ENCODE measurements at regions not wholly inside any gene's neighbourhood (a gene's known extent, or its start where the extent isn't known, plus 50 kb on each side); places are given as distances from the start of the nearest gene placed in this dataset.

DNA sequence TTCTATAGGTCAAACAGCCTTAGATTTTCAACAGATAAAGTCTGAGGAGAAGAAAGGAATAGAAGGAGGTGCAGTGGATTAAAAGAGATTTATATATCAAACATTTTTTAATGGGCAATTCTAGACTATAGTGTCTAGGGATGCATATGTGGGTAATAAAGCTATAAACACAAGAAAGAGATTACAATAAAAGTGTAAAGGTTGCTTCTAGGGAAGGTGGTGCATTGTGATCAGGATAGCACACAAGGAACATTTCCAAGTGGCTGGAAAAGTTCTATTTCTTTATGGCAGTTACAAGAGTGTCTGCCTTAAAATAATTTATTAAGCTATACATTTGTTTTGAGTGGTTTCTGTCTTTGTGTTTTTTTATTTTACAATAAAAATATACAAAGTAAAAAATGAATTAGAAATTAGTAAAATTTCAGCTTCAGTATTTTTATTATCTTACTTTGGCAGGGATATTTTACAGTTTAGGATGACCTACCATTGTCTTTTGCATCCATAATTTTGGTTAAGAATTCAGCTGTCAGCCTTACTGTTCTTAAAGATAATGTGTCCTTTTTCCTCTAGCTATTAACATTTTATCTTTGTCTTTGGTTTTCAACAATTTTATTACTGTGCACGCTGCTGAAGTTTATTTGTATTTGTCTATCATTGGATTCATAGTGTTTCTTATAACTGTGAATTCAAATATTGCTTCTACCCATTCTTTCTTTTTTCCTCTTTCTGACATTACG, 221.8 kb downstream of the LACC1 start:
- no peak for DNase-seq

DNA sequence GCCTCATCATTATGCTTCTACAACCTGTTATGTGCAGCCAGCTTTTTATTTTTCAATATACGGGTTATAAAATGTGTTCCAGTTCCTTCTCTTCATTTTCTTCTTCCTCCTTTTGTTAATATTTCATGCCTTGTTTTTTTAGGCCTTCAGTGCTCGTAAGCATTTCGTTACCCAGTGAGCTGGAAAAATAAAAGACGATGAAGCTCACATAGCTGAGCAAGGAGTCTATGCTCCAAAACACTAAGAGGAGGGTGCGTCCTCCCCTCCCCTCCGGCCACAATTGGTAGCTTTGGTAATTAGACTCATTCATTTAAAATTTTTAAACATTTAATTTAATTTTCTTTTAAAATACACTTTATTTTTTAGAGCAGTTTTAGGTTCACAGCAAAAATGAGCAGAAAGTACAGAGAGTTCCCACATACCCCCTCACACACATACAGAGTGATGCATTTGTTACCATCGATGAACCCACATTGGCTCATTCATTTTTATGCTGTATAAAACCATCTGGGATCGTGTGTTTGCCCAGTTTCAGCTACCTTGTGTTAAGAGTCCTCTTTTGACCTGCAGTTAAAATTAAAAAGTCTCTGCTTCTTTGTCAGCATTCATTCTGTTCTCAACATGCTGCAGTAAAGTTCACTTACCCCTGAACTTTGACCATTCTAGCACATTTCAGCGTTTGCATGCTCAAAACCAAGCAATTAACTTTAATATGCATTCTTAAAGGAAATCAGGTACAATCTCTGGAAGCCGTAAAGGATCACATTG, 223.9 kb downstream of the LACC1 start:
- DNase-seq: no peak

DNA sequence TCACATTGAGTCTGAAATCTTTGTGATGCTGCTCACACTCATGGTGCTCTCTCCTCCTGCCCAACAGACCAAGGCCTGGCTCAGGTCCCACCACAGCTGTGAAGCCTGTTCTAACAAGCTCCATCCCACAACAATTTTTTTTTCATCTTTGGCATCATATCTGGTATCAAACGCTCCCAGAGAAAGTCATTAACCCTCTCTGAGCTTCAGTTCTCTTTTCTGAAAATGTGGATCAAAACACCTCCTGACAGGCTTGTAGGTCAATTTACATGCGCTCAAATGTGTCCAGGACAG, 224.4 kb downstream of the LACC1 start:
- no peak for DNase-seq

DNA sequence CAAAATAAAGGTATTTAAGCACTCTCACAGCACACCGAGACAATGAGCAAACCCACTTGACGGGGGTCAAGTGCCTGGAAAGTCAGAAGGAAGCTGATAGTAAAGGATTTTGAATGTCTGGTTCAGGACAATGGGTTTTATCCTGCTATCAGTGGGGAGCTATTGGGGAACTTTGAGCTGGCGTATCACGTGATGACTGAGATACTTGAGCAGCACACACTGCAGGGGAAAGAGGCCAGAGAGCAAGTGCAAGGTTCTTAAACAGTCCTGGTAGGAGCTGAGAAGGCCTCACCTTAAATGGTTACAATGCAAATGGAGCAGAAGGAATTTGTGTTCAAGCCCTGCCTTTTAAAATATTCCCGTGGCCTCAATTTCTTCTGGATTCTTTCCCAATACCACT, 225.3 kb downstream of the LACC1 start:
- no peak for DNase-seq

DNA sequence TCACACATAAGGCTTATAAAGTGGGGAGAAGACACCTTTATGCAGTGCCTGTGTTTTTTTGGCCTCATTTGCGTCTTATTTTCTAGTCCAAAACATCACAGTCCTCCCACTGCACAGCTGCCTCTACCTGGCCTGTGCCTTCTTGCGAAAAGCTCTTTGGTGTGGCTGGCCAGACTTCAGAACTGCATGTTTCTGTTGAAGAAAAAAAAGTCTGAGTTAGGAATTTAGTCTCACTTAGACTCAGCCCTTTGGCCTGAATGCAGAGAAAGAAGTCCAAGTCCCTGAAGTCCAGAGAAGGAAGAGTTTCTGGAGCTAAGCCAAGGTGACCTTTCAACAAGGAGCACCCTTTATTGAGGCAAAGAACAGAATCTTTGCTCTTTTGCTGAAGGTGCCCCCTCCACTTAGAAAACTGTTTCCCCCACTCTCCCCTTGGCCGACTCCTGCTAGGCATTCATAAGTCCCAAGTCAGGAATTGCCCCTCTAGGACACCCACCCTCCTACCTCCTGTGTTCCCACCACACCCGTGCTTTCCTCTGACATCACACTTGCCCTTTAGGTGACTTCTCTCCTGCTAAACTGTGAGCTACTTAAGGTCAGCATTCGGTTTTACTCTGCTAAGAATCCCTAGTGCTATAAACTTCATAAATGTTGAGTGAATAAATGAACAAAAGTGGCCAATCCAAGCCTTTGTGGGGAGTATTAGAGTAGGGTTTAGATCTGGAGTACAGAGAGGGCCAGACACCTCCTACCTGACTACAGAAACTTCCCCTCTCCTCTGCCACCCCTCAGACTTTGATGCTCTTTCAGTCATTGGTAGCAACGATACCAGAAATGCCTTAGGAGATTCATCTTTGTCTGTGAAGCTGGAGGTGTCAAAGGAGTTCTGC, 226.8 kb downstream of the LACC1 start:
- DNase-seq: no peak

DNA sequence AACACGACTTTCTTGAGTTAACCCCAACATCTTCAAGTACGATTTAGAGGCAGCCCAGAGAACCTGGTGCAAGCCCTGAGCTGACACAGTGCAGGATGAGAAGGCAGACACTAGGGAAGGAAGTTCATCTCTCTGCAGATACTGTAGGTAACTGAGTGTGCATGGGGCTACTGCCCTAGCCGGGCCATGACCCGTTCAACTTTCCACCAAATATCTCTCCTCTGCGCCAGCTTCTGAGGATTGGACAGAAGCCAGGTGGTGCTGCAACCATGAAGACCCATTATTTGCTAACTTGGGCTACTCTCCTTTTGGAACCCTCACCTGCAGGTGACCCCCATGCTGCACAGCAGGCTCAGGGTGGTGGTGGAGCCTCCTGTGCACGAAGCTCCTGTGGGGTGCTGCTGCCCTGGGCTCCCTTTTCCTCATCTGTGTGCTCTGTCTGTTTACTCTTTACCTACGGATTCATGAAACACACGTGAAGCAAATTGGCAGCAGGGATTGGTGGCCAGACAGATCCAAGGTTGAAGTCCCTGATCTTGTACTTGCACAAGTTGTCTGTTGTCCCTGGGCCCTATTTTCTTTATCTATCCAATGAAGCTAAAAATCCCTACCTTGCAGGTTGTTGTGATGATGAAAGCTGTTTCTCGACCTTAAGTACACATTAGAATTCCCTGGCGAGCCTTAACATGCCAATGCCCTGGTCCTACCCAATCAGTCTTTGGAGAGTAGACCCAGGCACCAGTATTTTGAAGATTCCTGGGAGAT, 227.8 kb downstream of the LACC1 start:
- DNase-seq: no peak

DNA sequence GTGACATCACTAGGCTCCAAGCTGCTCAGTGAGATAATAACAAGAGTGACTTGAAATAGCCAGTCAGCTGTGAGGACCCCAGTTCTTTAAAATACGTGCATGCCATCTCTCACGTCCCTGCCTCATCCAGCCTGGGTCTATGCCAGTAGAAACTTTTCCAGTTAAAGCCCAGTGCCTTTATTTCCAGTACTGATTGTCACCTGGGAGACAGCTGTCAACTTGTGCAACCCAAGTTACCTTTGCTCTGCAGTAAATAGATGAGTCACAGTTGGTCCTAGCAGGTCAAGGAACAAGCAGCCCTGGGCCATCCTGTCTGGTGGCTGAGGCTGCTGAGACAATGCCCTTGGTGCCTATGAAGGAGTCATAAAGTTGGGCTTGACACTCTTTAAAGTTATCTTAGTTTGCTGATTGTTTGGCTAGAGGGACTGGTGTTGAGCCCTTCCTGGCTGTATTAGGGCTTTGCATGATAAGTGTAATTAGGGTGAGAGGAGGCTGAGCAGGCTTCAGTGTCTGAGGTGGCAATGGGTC, 228.7 kb downstream of the LACC1 start:
- DNase-seq: no peak

DNA sequence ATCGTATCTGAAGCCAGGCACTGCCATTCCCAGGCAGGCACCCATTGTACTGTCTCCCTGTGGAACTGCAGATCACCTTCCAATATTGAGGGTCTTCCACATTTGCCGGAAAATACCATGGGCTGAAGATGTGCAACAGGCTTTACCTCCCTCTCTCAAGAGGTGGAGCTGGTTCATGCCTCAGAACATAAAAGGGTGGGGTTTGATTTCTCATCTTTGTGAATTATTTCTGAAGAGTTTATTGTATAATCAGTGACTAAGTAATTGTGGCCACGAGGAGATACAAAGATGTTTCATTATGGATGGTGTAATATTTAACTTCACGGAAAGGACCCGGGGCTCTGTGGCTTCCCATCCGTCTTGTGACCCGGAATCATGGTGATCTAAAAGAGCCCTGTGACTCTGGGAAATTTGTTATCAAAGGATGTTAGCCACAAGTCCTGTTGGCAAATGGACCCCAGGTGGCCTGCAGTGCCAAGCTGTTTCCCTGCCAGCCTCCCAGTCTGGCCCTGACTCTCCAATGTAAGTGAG, 230.5 kb downstream of the LACC1 start:
- no peak for DNase-seq

DNA sequence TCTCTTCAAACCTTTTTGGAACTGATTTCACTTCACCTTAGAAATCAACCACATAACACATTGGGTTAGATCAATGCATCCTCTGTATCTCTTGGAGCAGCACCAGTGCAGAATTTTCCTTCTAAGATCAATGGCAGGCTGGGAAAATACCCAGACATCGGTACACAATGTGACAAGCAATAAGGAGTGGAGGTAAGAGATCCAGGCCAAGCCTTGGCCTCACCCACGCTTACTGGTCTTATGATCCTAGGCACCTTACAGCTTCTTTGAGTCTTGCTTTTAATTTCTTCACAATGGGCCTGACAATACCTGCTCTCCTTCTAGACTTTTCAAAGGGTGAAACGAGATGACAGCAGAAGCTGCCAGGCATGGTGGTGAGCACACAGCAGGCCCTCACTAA, 232.0 kb downstream of the LACC1 start:
- DNase-seq: no peak

DNA sequence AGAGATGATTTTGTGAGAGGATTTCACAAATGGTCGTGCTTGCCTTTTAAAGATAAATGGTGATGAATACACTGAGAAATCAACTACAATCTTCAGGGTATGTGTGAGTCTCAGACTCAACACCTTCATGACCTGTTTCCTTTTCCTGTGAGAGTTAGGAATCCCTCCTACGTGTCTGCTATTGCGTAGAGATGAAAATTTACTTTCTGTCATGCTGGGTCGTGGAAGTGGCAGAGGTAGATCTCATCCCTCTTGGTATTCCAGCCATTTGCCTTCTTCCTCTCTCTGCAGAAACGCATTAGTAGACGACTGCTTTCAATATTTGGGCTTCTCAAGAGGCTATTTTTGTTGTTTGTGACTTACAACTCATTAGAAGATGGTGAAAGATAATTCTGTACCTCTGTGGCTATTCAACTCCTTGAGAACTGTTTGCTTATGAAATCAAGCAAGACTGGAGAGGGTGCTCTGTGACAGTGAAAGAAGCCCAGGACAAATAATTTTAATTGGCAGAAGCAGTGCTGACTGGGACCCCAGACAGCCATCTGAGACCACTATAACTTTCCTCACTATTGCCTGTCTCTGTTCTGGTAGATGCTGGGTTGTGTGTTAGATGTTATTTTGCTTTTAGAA, 233.1 kb downstream of the LACC1 start:
- DNase-seq: no peak

DNA sequence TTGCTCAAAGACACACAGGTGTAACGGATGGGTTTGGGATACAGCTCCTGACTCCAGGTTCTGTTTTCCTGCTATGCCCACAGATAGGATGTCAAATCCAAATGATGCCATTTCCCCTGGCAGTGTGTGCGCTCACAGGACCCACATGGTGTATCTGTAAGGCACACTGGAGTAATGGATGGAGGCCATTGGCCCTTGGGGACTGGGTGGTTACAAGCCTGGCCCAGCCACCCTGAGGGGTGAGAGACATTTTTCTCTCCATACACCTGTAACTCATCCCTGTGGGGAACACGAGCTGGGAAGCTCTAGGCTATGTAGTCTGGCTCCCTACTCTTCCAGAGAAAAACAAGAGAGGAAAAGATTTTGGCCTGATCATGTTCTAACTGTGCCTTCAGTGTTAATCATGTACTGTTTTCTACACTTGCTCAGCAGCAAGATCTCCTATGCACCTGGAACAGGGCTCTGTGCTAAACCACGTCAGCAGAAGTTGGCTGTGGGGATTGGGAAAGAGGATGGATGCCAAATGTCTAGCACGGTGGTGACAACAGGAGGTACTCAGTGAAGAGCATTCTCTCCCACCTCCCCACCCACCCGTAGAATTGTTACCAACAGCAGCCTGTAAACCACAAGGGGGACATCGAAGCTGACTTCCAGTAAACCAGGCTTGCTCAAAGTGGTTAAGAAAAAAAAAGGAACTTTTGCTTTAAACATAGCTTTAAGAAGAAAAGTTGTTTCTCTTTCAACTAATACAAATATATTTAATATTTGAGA, 237.0 kb downstream of the LACC1 start:
- DNase-seq: peak; percentile 40

DNA sequence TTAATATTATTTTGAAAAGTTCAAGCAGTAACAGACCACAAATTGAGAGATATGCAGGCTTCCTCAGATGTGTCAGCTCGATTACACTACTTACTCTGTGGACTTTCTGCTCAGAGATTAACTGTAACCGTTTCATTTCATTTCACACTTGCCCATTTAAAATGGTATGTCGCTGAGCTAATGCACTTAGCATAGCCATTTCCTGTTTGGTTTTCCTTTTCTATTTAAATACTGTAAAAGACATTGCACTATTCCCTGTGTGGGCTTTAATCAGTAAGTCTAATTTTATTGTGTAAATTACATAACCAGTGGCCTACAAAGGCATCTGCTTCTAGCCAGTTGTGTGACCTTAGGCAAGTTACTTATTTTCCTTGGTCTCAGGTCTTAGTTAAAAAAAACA, 237.6 kb downstream of the LACC1 start:
- peak; percentile 63 for DNase-seq

DNA sequence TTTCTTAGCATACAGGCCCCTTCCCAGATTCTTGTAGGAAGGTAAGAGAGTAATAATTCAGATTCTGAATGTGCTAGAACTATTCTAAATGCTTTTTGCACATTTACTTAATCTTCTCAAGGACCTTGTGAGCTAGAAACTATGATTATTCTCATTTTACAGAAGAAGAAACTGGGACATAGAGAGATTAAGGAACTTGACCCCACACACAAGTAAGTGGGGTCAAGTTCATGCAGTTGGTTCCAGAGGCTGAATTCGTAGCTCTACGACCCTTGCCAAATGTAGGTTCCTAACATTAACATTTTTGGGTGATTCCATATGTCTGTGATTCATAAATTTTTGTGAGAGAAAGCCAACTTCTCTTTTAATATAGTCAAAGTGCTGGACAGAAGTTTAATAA, 238.1 kb downstream of the LACC1 start:
- no peak for DNase-seq

DNA sequence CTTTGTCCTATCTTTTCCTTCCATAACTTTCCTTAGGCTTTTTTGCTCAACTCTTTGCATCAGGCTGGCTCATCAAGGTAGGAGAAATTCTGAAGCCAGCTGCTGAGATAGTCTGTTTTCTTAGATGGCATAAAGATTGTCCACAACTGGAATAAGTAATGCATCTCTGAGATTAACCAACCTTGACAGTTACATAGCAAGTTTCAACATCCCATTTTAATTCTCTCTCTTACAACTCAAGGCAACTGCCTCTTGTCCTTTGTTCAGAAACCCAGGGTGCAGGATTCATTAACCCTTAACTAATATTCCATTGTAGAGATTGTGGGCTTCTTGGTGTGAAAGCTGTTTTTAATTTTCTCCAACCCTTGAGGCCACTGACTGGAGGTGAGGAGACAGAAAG, 239.2 kb downstream of the LACC1 start:
- DNase-seq: no peak

DNA sequence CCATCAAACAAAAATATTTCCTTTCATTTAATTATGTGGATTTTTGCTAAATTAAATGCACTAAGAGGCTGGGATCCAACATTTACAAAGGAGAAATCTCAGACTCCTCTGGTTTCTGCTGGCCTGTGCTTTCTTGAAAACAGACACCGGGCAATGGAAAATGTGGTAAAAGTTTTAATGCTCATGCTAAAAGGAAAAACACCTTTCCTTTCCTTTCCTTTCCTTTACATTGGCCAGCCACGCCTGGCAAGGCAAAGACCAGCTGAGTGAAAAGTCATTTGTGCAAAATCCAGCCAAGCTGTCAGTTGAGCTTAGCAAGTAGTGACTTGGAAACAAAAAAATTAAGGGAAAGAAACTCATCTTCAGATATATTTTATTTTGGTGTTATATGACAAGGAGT, 240.3 kb downstream of the LACC1 start:
- no peak for DNase-seq

DNA sequence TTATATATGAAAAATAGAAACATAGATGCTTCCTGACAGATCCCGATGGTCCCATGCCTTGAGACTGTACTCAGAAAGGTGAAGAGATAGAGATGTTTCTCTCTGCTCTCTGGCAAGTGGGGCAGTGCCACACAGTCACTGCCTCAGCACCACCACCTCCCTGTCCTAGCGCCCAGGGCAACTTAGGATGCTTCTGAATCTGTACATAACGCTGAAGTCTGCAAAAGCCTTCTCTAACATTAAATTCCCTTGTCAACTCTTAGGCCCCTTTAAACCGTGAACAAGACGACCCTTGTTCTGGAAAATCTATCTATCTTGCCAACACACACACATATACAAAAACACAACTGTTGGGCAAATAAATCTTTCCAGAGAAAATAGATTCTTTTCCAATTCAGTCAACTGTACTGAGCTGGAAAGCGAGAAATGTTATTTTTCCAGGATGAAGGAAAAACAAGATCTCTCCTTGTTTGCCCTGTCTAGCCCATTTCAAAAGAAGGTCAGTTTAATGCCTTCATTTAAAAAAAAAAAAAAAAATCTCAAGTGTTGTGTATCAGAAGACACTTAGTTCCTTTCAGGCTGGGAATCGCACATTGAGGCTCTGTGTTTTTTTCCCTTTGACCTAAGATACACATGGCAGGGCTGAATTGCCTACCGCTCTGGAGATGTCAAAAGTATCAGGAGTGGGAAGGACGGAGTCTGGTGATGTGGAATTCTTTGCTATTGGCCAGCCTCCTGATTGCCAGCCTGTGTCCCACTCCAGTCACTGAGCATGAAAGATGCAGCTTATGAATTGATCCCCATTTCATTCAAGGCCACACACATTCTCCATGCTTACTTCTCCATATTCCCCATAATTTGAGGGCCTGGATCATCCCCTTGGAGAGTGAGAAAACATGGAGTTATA, 241.4 kb downstream of the LACC1 start:
- no peak for DNase-seq

DNA sequence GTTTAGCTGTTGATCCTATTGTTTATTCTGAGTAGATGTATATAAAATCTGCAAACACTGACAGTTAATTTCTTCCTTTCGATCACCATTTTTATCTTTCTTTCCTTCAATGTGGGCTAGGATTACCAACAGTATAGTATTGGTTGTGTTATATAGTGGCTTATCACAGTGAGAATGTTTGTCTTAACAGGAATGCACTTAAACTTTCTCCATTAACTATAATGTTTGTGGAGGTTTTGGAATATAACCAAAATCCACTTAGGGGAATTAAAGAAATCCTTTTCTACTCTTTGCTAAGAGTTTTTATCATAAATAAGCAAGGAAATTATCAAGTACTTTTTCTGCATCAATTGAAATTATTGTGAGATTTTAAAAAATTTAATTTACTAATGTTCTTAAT, 244.6 kb downstream of the LACC1 start:
- DNase-seq: no peak

DNA sequence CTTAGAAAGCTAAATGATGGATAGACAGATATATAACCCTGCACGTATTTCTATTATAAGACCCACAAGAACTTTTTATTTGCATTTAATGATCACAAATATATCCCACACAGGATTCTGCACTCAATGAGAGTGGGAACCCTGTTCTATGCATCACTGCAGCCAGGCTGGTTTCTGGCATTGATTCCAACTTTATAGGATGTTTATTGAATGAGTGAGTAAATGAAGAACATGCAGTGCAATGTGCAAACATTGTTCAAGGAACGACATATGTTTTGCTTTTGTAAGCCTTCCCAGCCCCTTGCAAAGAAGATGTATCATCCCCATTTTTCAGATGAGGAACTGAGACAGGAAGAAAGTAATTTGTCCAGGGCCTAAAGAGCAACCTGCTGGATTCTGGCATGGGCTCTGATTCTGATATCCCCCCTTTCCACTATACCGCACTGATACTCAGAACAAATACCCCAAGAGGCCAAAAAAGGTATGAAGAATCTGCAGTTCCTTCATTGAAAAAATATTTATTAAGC, 246.3 kb downstream of the LACC1 start:
- DNase-seq: no peak

DNA sequence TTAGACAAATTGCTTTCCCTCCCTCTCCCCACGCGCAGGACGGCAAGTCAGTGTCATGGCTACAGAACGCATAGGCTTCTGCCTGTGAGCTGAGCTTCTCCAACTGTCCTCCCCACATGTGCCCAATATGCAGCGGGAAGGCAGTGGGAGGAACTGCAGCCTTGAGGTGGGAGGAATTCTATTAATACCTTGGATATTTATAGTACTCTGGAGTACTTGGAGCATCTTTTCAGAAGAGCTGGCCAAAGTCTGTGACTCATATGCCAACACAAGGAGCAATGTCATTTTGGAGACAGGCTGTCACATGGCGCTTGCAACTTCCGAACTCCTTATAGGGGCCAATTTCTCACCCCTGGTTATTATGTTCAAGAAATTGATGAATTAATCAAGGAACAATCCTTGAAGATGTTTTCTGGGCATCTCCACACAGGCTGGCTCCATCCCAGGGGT, 245.0 kb upstream of the SERP2 start:
- no peak for DNase-seq

DNA sequence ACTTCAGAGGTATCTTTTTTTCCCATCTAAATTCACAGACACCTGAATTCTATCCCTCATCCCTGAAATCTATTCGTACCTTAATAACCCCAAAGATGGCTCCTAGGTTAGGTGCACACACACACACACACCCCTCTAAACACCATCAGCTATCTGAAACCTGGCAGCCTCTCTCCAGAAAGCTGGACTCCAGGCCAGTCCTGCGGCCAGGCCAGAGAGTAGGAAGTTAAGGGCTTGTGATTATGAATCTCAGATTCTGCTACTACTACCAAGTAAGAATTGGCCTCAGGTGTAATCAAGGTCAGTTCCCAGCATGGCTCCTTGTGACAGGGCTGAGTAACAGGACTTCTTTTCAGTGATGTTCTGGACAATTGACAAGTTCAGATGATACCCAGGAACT, 244.2 kb upstream of the SERP2 start:
- no peak for DNase-seq
